ENCODE measurements at regions not wholly inside any gene's neighbourhood (a gene's known extent, or its start where the extent isn't known, plus 50 kb on each side); places are given as distances from the start of the nearest gene placed in this dataset.

DNA sequence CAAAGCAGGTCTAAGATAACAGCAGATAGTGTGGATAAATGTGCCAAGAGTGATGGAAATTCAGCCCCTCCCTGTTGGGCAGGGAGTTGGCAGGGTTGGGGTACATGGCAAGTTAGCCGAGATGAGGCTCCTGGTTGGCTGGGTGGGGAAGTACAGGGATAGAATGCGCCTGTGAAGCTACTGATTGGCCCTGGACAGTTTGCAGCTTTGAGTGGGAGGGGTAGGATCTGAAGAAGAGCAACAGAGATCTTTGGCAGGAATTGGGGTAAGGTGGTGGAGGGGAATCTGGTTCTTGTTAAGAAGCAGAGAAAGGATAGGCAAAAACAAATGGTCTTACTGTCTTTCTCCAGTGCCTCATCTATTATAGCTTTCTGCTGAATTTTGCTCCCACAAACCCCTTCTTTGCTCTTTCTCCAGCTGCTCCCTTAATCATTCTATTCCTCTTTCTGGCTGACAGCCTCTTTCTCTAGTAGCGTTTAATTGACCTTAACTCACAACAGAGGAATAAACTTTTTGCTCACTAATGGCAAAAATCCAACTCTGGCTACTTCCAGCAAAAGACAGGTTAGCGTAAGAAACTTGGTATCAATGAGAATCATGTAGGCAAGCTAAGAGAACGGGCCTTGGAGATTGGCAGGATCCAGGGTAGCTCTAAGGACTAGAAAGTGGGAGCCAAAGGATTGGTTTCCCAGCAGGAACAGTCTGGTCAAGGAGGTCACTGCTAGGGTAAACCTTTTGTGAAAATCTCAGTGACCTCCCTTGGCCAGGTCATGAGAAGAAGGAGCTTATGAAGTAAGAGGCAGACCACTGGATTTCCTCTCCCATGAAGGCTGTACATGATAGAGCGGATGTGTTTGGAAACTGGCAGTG, 86.3 kb upstream of the CARMIL1 start:
- no peaks in the 10 kb centered on the region for H3K79me1 ChIP-seq (ENCODE audit: insufficient read depth, low read depth, low read length, poor library complexity, severe bottlenecking)
- H3K4ac ChIP-seq (ENCODE audit: low read depth, low read length) = no peak overlapping the region
- Mint-ChIP-seq H3K27ac (no peak overlapping the region), H3K36me3 (ENCODE audit: insufficient read depth in 1 of 3, low read depth in 3 of 3) (no peaks in the 10 kb centered on the region), H3K9me3 (no peaks in the 10 kb centered on the region), H3K4me3 (no peak overlapping the region), H3K27me3 (ENCODE audit: low read depth) (0 out of 2 replicates have a peak, but pooled peaks cover 2% of the 10 kb centered on the region), H3K4me1 (no peaks in the 10 kb centered on the region)
- H3K56ac ChIP-seq (ENCODE audit: insufficient read length, low read depth, low read length) = no peak overlapping the region
- no peak overlapping the region for H2BK12ac ChIP-seq (ENCODE audit: insufficient read length, low read depth, low read length)
- H3K4me1 ChIP-seq (ENCODE audit: insufficient read depth, low read length) = no peaks in the 10 kb centered on the region
- no peak overlapping the region for H2BK120ac ChIP-seq (ENCODE audit: low read depth, low read length, poor library complexity, severe bottlenecking)
- H3K27me3 ChIP-seq (ENCODE audit: insufficient read depth, low read length) = no peaks in the 10 kb centered on the region
- WGBS (ENCODE audit: extremely low coverage, insufficient read length, low lambda C conversion rate) = no CpG with 5 or more reads among the region's 6 CpGs
- no peak overlapping the region for H2BK20ac ChIP-seq (ENCODE audit: low read depth, low read length, poor library complexity, severe bottlenecking)
- TF ChIP-seq, protein P1, sequence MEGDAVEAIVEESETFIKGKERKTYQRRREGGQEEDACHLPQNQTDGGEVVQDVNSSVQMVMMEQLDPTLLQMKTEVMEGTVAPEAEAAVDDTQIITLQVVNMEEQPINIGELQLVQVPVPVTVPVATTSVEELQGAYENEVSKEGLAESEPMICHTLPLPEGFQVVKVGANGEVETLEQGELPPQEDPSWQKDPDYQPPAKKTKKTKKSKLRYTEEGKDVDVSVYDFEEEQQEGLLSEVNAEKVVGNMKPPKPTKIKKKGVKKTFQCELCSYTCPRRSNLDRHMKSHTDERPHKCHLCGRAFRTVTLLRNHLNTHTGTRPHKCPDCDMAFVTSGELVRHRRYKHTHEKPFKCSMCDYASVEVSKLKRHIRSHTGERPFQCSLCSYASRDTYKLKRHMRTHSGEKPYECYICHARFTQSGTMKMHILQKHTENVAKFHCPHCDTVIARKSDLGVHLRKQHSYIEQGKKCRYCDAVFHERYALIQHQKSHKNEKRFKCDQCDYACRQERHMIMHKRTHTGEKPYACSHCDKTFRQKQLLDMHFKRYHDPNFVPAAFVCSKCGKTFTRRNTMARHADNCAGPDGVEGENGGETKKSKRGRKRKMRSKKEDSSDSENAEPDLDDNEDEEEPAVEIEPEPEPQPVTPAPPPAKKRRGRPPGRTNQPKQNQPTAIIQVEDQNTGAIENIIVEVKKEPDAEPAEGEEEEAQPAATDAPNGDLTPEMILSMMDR (conservative IDR thresholded peaks at IDR 0.05) = no peak
- no peak overlapping the region for H3K27ac ChIP-seq (ENCODE audit: insufficient read length, low read depth, low read length)
- H3K14ac ChIP-seq (ENCODE audit: insufficient read depth, low read length) = no peak overlapping the region
- H4K20me1 ChIP-seq (ENCODE audit: control insufficient read depth, insufficient read depth, insufficient read length) = no peaks in the 10 kb centered on the region
- no peak for DNase-seq
- no peaks in the 10 kb centered on the region for H3K79me2 ChIP-seq (ENCODE audit: insufficient read depth, low read length)
- H3K18ac ChIP-seq (ENCODE audit: insufficient read length, low read depth, low read length) = no peak overlapping the region
- H2BK15ac ChIP-seq (ENCODE audit: low read depth, low read length) = no peak overlapping the region
- no peaks in the 10 kb centered on the region for H3K9me3 ChIP-seq (ENCODE audit: control insufficient read depth, low read depth, low read length)
- no peak overlapping the region for H2AFZ ChIP-seq (ENCODE audit: low read length)
- H2AK5ac ChIP-seq (ENCODE audit: insufficient read length, low read length) = no peak overlapping the region
- no peak overlapping the region for H2BK5ac ChIP-seq (ENCODE audit: insufficient read length, low read length)
- H3K9ac ChIP-seq (ENCODE audit: extremely low read depth, insufficient read length, low read length) = no peak overlapping the region
- no peak overlapping the region for H4K91ac ChIP-seq (ENCODE audit: insufficient read length, low read depth, low read length)
- no peak overlapping the region for H3K23ac ChIP-seq (ENCODE audit: insufficient read length, low read depth, low read length)
- no peak overlapping the region for H4K8ac ChIP-seq (replicated peaks; ENCODE audit: insufficient read length, low read depth, low read length)
- no peak overlapping the region for H3K4me2 ChIP-seq (ENCODE audit: insufficient read depth, insufficient read length, low read length)
- no peak overlapping the region for H4K5ac ChIP-seq (ENCODE audit: insufficient read length, low read depth, low read length)
- H3T11ph ChIP-seq (ENCODE audit: low read length) = no peak overlapping the region
- no peaks in the 10 kb centered on the region for H3K23me2 ChIP-seq (ENCODE audit: insufficient read length, low read depth, low read length, poor library complexity, severe bottlenecking)

Data from H9 (cell line).